Astrocyte of the hippocampus (primary cell): ENCODE measurements at regions not wholly inside any gene's neighbourhood (a gene's known extent, or its start where the extent isn't known, plus 50 kb on each side); places are given as distances from the start of the nearest gene placed in this dataset.
"Not testable (repeated sequence)": the region's sequence is repeated elsewhere in the genome, so short reads cannot be mapped to it uniquely, and the experiment has no call there.

ENCODE experiments used
- DNase-seq: peaks from one replicate; pipeline ENCODE4 v3.0.0; 2011; ENCODE audit warnings: low read depth, low spot score

GRCh38 chr9:106421772-106422171 is 441.2 kb upstream of the ZNF462 start:
- DNase-seq, result no peak

- DNase-seq, result no peak
Measured at GRCh38 chr9:106423575-106423974, 439.4 kb upstream of the ZNF462 start.

GRCh38 chr9:106432631-106433030 is 430.3 kb upstream of the ZNF462 start:
- no peak for DNase-seq

- peak; percentile 62 for DNase-seq
Measured at GRCh38 chr9:106438928-106439327, 424.0 kb upstream of the ZNF462 start.

- DNase-seq, result no peak
Measured at GRCh38 chr9:106441283-106441682, 421.7 kb upstream of the ZNF462 start.

GRCh38 chr9:106443520-106443919 is 419.4 kb upstream of the ZNF462 start:
- DNase-seq, result no peak

GRCh38 chr9:106445107-106445506 is 417.9 kb upstream of the ZNF462 start:
- no peak for DNase-seq

GRCh38 chr9:106449336-106449927 is 413.5 kb upstream of the ZNF462 start:
- DNase-seq, result no peak

GRCh38 chr9:106450549-106450948 is 412.4 kb upstream of the ZNF462 start:
- DNase-seq, result peak; percentile 4

- no peak for DNase-seq
Measured at GRCh38 chr9:106451223-106451622, 411.7 kb upstream of the ZNF462 start.

- DNase-seq, result no peak
Measured at GRCh38 chr9:106456581-106456980, 406.4 kb upstream of the ZNF462 start.

- no peak for DNase-seq
Measured at GRCh38 chr9:106467113-106467864, 395.7 kb upstream of the ZNF462 start.

- DNase-seq, result no peak
Measured at GRCh38 chr9:106467865-106468164, 395.2 kb upstream of the ZNF462 start.

GRCh38 chr9:106468431-106468830 is 394.5 kb upstream of the ZNF462 start:
- DNase-seq, result no peak

- DNase-seq, result peak; percentile 3
Measured at GRCh38 chr9:106478312-106478711, 384.7 kb upstream of the ZNF462 start.

- no peak for DNase-seq
Measured at GRCh38 chr9:106478727-106479126, 384.2 kb upstream of the ZNF462 start.

- peak; percentile 13 for DNase-seq
Measured at GRCh38 chr9:106479679-106480078, 383.3 kb upstream of the ZNF462 start.

GRCh38 chr9:106481013-106481609 is 381.9 kb upstream of the ZNF462 start:
- no peak for DNase-seq

- peak; percentile 5 for DNase-seq
Measured at GRCh38 chr9:106482733-106483132, 380.2 kb upstream of the ZNF462 start.

- no peak for DNase-seq
Measured at GRCh38 chr9:106486685-106487084, 376.3 kb upstream of the ZNF462 start.

- no peak for DNase-seq
Measured at GRCh38 chr9:106487266-106487665, 375.7 kb upstream of the ZNF462 start.

- DNase-seq, result not testable (repeated sequence)
Measured at GRCh38 chr9:106492126-106492525, 370.8 kb upstream of the ZNF462 start.

- DNase-seq, result no peak
Measured at GRCh38 chr9:106500171-106500570, 362.8 kb upstream of the ZNF462 start.
